H1 (cell line): ENCODE measurements at regions not wholly inside any gene's neighbourhood (a gene's known extent, or its start where the extent isn't known, plus 50 kb on each side); places are given as distances from the start of the nearest gene placed in this dataset.

ENCODE experiments used
- ASH2L ChIP-seq: fragments of 200-600, 300-600 bp; sonication (generic); IDR thresholded peaks from one replicate; pipeline ENCODE4 v1.7.1; 2017; ENCODE audit warnings: low read length
- BCL11A ChIP-seq, 2 experiments: IDR thresholded peaks; one replicate each; pipeline ENCODE4 v1.6.1; 2011; ENCODE audit warnings: low read depth in 2 of 2, low read length in 2 of 2, mild to moderate bottlenecking in 2 of 2
- CBX5 ChIP-seq: fragments of 300-800, 300-1000 bp; sonication (generic); IDR thresholded peaks from 2 replicates; pipeline ENCODE4 v1.7.1; 2016; ENCODE audit warnings: antibody characterized with exemption, low read length, low read depth
- CBX8 ChIP-seq: fragments of 300-800, 300-1000 bp; sonication (generic); IDR thresholded peaks from 2 replicates; pipeline ENCODE4 v1.7.1; 2016; ENCODE audit warnings: low read depth, low read length, borderline replicate concordance
- CHD2 ChIP-seq: IDR thresholded peaks from 2 replicates; pipeline ENCODE4 v1.6.1; 2012; ENCODE audit warnings: low read length, improper control_type of control experiment
- POLR2A ChIP-seq, 2 experiments: IDR thresholded peaks; 1 replicate in 1 of 2; 2 replicates in 1 of 2; pipeline ENCODE4 v1.6.1; 2011; ENCODE audit warnings: low read depth in 2 of 2, low read length in 2 of 2, mild to moderate bottlenecking in 2 of 2; ENCODE audit errors: control extremely low read depth in 1 of 2
- RAD21 ChIP-seq, 2 experiments: IDR thresholded peaks in 1 of 2; conservative IDR thresholded peaks in 1 of 2; 2 replicates each; pipeline ENCODE4 v1.6.1; 2011; ENCODE audit warnings: low read depth in 2 of 2, low read length in 2 of 2, improper control_type of control experiment in 1 of 2, inconsistent platforms in 1 of 2, mild to moderate bottlenecking in 1 of 2, moderate library complexity in 1 of 2
- SIN3A ChIP-seq, 2 experiments: IDR thresholded peaks in 1 of 2; conservative IDR thresholded peaks in 1 of 2; 2 replicates each; pipeline ENCODE4 v1.6.1; 2011 to 2012; ENCODE audit warnings: low read length in 2 of 2, improper control_type of control experiment in 1 of 2, low read depth in 1 of 2, mild to moderate bottlenecking in 1 of 2
- SIRT6 ChIP-seq: IDR thresholded peaks from one replicate; pipeline ENCODE4 v1.7.1; 2012; ENCODE audit warnings: low read length, inconsistent platforms
- SUZ12 ChIP-seq: fragments of 200-600 bp; sonication (generic); IDR thresholded peaks from 2 replicates; pipeline ENCODE4 v1.6.1; 2012; ENCODE audit warnings: mild to moderate bottlenecking, inconsistent platforms, low read length, moderate library complexity, mixed read lengths
- TBP ChIP-seq: IDR thresholded peaks from 2 replicates; pipeline ENCODE4 v1.6.1; 2011; ENCODE audit warnings: low read depth, low read length, improper control_type of control experiment
- YY1 ChIP-seq: IDR thresholded peaks from 2 replicates; pipeline ENCODE4 v1.6.1; 2011; ENCODE audit warnings: low read depth, mild to moderate bottlenecking, low read length
- TF ChIP-seq, protein P1 (sequence below): fragments of 300-600 bp; sonication (generic); IDR thresholded peaks from 2 replicates; pipeline ENCODE4 v1.7.1; 2012; ENCODE audit warnings: low read length, moderate library complexity, mild to moderate bottlenecking, inconsistent platforms; ENCODE audit not compliant: insufficient replicate concordance

DNA sequence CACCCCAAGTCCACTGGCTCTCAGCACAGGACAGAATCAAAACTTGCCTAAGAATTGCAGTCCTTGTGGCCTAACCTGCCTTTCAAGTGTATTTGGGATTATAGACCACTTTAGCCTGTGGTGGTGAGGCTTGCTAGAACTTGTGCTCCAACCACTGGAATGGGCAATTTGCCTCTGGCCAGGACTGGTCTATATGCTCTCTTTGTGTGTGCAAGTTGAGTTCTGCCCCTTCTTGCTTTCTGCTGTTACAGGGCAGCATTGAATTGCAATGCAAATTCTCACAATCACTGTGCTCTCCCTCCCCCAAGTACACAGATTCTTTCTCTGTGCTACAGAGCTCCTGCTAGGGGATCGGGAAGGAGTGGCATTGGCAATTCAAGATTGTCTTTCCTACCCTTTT, 233.6 kb upstream of the DIPK2B start (continued):
- TF ChIP-seq, protein P1, sequence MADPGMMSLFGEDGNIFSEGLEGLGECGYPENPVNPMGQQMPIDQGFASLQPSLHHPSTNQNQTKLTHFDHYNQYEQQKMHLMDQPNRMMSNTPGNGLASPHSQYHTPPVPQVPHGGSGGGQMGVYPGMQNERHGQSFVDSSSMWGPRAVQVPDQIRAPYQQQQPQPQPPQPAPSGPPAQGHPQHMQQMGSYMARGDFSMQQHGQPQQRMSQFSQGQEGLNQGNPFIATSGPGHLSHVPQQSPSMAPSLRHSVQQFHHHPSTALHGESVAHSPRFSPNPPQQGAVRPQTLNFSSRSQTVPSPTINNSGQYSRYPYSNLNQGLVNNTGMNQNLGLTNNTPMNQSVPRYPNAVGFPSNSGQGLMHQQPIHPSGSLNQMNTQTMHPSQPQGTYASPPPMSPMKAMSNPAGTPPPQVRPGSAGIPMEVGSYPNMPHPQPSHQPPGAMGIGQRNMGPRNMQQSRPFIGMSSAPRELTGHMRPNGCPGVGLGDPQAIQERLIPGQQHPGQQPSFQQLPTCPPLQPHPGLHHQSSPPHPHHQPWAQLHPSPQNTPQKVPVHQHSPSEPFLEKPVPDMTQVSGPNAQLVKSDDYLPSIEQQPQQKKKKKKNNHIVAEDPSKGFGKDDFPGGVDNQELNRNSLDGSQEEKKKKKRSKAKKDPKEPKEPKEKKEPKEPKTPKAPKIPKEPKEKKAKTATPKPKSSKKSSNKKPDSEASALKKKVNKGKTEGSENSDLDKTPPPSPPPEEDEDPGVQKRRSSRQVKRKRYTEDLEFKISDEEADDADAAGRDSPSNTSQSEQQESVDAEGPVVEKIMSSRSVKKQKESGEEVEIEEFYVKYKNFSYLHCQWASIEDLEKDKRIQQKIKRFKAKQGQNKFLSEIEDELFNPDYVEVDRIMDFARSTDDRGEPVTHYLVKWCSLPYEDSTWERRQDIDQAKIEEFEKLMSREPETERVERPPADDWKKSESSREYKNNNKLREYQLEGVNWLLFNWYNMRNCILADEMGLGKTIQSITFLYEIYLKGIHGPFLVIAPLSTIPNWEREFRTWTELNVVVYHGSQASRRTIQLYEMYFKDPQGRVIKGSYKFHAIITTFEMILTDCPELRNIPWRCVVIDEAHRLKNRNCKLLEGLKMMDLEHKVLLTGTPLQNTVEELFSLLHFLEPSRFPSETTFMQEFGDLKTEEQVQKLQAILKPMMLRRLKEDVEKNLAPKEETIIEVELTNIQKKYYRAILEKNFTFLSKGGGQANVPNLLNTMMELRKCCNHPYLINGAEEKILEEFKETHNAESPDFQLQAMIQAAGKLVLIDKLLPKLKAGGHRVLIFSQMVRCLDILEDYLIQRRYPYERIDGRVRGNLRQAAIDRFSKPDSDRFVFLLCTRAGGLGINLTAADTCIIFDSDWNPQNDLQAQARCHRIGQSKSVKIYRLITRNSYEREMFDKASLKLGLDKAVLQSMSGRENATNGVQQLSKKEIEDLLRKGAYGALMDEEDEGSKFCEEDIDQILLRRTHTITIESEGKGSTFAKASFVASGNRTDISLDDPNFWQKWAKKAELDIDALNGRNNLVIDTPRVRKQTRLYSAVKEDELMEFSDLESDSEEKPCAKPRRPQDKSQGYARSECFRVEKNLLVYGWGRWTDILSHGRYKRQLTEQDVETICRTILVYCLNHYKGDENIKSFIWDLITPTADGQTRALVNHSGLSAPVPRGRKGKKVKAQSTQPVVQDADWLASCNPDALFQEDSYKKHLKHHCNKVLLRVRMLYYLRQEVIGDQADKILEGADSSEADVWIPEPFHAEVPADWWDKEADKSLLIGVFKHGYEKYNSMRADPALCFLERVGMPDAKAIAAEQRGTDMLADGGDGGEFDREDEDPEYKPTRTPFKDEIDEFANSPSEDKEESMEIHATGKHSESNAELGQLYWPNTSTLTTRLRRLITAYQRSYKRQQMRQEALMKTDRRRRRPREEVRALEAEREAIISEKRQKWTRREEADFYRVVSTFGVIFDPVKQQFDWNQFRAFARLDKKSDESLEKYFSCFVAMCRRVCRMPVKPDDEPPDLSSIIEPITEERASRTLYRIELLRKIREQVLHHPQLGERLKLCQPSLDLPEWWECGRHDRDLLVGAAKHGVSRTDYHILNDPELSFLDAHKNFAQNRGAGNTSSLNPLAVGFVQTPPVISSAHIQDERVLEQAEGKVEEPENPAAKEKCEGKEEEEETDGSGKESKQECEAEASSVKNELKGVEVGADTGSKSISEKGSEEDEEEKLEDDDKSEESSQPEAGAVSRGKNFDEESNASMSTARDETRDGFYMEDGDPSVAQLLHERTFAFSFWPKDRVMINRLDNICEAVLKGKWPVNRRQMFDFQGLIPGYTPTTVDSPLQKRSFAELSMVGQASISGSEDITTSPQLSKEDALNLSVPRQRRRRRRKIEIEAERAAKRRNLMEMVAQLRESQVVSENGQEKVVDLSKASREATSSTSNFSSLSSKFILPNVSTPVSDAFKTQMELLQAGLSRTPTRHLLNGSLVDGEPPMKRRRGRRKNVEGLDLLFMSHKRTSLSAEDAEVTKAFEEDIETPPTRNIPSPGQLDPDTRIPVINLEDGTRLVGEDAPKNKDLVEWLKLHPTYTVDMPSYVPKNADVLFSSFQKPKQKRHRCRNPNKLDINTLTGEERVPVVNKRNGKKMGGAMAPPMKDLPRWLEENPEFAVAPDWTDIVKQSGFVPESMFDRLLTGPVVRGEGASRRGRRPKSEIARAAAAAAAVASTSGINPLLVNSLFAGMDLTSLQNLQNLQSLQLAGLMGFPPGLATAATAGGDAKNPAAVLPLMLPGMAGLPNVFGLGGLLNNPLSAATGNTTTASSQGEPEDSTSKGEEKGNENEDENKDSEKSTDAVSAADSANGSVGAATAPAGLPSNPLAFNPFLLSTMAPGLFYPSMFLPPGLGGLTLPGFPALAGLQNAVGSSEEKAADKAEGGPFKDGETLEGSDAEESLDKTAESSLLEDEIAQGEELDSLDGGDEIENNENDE: no peak
- TF ChIP-seq ASH2L (no peak), SIRT6 (no peak), SIN3A (conservative IDR thresholded peaks at IDR 0.05 in 1 of 2, IDR thresholded peaks at IDR 0.05 in 1 of 2; ENCODE audit: low read depth in 1 of 2, low read length in 2 of 2) (no peak), CBX8 (no peak), CBX5 (no peak), CHD2 (no peak), POLR2A (IDR thresholded peaks at IDR 0.05; ENCODE audit: control extremely low read depth in 1 of 2, low read depth in 2 of 2, low read length in 2 of 2) (no peak), RAD21 (IDR thresholded peaks at IDR 0.05 in 1 of 2, conservative IDR thresholded peaks at IDR 0.05 in 1 of 2; ENCODE audit: low read depth in 2 of 2, low read length in 2 of 2) (no peak), BCL11A (IDR thresholded peaks at IDR 0.05; ENCODE audit: low read depth in 2 of 2, low read length in 2 of 2) (no peak), TBP (no peak), SUZ12 (no peak), YY1 (no peak)
